ENCODE measurements at regions not wholly inside any gene's neighbourhood (a gene's known extent, or its start where the extent isn't known, plus 50 kb on each side); places are given as distances from the start of the nearest gene placed in this dataset.

DNA sequence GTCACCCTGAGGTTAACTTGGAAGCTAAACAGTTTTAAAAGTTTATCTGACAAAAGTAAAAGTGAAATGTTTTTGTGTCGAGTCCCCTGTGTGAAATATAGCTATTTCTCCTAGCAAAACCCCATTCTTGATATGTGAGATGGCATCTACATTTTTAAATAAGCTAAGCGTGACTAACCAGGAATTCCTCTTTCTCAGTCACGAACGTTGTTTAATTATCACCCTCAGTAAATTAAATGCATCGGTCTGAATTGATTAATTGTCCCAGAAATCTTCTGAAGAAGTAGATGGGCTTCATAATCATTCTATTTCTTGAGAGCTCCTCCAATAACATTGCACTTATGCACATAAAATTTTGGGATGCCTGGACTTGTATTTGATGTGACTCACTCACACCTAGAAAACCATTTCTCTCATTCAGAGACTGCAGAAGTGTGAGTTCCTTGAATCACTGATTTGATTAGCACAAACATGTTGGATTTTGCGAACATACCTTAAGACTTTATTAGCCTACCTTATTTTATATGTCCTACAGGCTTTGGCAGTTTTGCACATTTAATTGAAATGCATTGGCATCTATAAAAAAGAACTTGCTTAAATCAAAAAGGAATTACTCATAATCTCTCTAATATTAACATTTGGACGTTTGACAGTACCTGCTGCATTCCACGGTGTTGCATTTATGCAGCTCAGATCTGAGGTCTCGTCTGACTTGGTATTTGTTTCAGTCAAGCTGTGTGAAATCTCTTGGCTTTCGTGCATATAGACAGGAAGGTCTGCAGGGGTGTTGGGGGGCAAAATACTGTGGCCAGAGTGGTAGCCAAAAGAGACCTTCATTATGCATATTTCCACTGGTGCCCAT lies 475.2 kb downstream of the EPHA4 start:
- DNase-seq, result no peak

DNA sequence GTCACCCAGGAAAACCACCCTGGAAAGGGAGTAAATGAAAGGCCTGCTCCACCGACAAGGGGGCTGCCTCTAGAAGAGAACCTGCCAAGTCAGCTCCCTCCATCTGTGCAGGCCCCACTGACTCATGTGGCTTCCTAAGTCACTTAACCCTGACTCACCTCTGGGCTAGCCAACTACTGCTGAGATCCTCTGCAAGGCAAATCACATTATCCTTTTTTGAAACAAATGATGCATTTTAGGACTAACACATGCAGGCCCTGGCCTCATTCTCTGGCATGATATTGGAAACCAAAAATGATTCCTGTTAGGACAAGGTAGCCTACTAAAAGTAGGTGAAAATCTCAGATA lies 474.6 kb downstream of the EPHA4 start:
- DNase-seq, result no peak

DNA sequence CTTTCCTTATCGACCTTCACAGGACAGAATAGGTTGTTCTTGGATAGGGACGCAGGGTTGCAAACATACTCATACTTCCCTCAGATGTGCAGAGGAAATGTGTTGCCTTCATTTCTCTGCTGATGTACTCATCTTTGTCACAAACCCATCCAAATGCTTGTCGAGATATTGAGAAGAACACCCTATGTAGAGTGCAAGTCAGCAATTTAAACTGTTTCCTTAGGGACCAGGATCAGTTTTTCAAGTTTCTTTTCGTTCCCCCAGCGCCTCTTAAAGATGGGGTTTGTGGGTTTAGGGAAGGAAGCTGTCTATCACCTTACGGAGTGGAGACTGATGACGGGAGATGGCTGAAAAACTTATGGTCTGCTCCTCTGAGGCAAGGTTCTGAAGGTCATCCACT lies 474.2 kb downstream of the EPHA4 start:
- DNase-seq, result no peak

DNA sequence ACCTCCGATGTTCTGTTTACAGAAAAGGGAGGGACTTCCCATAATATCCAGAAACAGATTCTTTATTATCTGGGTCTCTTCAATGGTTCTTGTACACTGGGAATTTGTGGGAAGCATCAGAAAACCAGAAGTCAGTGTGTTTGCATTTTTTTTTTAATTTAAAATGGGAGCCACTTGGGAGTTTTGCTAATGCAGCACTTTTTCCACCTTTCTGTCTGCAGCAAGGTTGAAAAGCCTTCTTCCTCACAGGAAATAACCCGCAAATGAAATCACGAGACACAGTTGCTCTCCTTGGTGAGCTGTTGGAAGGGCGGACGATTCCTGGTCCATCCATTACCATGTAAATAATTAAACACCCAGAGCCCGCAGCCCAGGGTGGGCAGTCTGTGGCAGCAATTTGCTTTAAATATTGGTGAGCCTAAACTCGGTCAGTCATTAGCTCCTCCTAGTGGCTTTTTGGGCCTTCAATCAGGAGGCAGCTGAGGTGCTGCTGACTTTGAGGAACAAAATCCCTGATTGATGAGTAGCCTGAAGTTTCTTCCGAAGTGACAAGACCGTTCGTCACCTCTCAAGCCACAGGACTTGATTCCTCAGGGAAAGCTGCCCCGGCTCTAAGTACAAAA lies 471.5 kb downstream of the EPHA4 start:
- DNase-seq, result no peak

DNA sequence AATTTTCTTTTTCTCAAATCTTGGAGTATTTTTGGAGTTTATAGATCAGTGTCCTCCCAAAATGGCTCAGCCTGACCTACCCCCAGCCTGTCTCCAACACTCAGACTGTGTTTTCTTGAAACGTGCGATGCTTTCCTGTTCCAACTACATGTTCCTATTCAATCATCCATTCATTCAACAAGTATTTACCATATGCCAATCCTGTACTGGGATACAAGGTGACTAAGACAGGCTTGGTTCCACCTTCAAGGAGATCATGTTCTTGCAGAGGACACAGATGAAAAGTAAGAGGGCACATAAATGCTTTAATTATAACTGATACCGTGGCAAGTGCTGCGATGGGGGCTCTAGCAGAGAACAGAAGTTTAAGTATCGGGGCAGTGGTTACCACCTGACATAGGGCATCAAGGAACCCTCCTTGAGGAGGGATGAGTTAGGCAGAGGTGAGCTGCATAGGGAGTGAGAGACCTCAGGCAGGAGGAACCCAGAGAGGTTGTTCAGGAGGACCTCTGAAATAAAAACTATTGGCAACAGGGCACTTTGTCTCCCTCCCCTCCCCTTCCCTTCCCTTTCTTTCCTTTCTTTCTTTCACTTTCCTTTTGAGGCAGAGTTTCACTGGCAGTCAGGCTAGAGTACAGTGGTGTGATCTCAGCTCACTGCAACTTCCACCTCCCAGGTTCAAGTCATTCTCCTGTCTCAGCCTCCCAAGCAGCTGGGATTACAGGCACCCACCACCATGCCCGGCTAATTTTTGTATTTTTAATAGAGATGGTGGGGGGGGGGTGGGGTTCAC lies 469.0 kb downstream of the EPHA4 start:
- DNase-seq, result no peak

DNA sequence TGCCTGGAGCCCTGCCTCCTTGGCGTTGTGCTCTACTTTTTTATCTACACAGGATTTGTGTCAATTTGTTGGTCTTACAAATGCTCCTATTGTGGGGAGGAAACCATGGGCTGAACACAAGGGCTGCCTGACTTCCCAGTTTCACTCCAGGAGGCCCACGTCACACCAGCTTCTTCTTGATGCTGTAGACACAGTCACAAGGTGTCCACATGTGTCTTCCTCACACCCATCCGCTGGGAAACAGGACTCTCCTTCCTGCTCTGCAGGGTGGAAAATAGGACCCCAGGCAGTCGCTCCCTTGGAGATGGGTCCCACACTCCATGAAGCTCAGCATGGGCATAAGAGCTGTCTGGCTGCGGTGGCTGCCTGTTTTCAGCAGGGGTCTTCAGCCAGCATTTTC lies 468.2 kb downstream of the EPHA4 start:
- no peak for DNase-seq

DNA sequence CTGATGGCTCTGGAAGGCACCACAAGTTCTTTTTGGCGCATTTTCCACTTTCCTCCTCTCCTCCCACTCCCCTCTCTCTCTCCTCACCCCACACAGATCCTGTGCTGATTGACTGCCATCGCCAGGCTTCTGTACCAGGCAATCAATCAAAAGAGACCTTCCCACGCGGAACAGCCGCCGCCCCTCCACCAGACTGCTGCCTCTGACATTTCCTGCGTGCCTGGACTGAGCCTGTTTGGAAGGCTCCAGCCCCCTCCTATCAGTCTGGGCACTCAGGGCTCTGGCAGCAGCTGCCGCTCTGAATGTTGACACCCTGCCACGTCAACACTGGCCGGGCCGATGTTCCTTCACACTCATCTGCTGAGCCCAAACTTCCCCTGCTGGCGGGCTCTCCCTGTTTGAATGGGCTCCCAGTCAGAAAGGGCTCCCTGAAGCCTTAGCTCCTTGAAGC lies 467.7 kb downstream of the EPHA4 start:
- peak; percentile 36 for DNase-seq

DNA sequence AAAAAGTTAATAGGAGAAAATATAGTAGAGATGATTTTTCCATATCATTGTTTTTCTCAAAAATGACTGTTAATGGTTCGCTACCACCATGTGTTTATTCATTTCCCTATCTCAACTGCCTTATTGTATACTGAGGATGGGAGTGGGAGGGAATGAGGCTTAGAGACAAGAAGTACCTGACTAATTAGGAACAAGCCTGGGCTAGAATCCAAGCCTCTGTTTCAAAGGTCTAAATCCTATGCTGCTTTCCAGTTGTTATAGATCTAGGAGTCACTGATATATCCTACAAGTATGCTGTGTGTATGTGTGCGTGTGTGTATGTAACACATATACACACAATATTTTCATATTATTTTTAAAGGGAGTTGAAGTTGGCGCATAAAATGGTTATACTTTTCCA lies 465.9 kb downstream of the EPHA4 start:
- DNase-seq, result no peak

DNA sequence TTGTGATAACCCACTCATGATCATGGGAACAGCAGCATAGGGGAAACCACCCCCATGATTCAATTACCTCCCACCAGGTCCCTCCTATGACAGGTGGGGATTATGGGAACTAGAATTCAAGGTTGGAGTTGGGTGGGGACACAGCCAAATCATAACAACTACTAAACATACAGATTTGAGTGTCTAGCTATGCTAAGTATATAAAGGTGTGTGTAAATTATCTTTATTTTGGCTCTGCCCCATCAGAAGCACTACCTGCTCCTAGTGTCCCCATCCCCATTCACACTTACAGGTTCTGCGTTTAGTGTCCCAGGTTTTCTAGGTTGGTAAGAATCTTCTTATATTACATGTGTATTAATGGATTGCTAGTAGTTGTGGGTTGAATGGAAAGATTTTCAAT lies 464.7 kb downstream of the EPHA4 start:
- DNase-seq, result no peak

DNA sequence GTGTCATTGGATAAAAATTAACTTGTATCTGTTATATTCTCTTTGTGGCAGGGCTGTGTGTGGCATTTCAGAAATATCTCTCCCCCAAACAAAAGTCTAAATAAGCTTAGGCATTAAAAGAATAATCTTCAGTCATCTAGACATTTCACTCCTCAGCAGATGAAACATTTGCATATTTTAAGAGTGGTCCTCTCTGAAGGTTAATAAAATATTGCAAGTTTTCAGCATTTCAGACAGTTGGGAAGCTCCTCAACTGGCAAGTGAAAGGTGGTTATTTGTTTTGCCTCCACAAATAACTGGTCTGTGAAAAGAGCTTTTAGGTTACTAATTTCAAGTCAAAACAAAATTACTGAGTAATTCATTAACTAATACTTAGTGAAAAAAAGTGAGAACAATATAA lies 462.6 kb downstream of the EPHA4 start:
- DNase-seq, result no peak

DNA sequence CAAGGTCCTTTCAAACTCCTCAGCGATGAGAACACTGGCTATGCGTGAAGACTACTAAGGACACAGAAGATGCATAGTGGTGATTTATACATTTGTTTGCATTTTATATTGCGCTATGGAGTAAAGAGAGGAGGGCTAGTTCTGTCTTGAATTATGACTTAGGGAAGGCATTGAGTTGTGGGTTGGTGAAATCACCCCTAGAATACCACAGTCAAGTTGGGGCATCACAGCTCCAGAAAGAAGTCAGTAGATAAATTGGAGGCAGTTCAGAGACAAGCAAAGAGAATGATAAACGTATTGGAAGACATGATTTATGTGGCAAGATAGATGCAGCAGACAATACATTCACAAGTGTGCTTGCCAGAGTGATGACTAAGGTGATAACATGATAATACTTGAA lies 460.4 kb downstream of the EPHA4 start:
- DNase-seq, result no peak

DNA sequence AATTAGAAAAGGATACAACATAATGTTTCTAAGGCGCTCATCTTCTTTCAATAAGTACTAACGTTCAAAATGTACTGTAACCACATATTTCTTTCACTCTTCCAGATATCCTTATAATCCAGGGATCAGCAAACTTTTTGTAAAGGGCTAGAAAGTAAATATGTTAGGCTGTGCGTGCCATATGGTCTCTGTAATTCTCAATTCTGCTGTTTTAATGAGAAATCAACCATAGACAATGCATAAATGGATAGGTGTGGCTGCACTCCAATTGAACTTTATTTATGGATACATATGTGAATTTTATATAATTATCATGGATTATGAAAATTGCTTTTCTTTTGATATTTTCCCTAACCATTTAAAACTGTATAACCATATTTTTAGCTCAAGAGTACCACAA lies 459.4 kb downstream of the EPHA4 start:
- DNase-seq, result no peak

DNA sequence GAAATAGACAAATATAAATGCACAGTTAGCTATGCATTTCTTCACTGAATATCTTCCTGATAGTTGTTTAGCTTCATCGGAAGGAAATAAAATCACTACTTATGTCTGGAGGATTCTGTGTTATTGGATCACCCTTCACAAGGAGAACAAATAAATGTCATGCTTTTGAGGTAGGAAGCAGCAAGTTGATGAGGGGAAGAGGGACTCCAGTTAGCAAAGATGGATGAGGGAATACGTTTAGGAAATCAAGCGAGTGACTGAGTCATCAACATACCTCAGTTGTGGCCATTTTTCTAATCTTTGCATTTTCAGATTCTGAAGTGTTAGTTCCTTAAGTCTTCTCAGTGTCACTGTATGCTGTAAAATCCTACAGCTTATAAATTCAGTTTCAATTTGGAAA lies 456.2 kb downstream of the EPHA4 start:
- no peak for DNase-seq

DNA sequence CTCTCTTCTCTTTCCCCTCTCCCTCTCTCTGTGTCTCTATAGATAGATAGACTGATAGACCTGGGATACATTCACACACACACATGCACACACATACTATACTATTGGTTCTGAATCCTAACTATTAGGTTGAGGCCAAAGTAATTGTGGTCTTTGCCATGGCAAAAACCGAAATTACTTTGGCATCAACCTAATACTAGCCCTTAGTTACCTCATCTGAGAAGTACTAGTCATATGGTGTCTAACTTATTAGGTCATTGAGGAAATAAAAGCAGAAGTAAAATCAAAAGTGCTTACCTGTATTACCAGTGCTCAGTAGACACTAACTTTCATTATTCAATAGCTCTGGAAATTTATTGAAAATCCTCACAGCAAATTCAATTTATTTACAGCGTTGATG lies 451.5 kb downstream of the EPHA4 start:
- no peak for DNase-seq

DNA sequence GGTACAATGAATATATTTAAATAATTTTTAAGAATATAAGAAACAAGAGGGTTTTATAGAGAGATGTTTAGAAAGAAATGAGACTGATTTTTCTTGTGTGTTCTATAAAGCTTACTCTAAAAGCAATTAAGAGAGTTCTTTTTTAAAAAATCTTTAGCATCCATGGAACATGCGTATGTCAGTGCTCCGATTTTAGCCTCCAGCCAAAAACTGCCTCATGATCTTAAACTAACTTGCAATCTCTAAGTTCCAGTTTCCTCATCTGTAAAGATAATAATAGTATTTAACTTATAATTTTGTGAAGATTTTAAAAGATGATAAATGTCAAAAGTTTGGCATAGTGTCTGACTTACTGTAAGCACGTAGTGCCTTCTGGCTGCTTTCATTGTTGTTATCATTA lies 448.7 kb downstream of the EPHA4 start:
- DNase-seq, result no peak

DNA sequence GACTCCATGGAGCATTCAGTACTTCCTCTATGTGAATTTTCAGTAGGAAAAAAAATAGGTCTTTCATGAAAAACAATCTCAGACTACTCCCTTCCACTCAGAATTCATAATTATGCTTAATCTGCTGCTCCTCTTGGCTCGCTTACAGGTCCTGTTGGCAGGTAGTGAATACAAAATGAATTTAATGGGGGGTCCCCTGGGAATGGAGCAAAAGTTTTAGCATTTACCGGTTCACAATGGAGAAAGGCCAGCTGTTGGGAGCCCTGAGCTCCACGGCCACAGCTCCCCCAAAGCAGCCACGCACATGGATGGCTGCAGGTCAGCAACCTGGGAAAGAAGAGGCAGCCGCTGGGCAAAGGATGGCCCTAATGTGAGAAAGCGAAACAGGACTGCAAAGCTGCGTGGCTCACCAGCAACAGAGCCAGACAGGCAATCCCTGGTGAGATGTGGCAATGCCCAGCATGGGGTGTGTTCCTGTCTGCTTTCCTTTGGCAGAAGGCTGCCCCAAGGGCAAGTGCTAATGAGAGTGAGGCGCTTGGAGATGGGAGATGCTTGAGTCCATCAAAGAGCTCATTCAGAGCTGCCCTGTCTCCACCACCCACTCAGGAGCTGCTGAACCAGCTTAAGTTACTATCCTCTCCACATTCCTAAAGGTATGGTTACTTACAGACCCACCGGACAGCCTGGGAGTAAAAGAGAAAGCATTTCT lies 447.4 kb downstream of the EPHA4 start:
- no peak for DNase-seq

DNA sequence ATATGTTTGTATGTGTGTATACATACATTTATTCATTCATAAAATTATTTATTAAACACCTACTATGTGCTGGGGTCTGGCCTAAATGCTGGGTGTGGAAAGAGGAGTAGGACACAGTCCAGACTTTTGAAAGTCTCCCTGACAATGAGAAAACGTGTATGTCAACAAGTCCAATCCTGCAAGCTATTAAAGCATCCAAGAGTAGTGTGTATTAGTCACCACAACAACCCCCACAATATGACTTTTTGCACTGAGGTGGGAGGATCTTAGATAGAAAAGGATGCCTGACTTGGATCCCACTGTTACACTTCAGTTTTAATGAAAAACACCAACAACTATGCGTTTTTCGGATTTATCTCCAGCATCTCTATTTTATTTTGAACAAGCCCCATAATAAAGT lies 446.4 kb downstream of the EPHA4 start:
- no peak for DNase-seq

DNA sequence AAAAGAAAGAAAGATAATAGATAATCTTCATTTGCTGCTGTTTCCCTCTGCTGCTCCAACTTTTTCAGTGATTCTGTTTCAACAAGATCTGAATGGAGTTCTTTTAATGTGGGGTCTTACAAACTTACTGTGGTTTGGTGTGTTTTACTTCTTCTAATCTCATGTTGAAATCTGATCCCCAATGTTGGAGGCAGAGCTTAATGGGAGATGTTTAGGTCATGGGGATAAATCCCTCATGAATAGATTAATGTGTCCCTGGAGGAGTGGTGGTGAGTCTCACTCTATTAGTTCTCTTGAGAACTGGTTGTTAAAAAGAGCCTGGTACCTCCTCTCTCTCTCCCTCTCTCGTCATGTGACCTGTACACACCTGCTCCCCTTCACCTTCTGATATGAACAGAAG lies 442.4 kb downstream of the EPHA4 start:
- DNase-seq, result no peak

DNA sequence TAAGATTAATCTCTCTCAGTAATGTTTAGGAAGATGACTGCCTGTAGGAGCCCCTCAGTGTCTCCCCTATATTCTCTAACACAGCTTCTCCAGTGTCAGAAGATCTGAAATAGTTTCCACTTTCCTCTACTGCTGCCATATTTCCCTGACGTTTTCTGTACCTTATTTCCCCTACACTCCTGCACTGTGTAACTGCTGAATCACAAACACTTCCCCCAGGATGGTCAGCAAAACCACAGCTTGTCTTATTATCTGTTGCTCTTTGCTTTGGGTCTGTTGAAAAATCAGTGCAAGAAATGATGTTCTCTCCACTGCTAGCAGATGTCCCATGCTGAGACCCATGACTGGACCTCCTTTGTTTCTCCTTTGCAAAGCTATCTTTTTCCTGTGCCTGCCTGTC lies 441.7 kb downstream of the EPHA4 start:
- DNase-seq, result no peak

DNA sequence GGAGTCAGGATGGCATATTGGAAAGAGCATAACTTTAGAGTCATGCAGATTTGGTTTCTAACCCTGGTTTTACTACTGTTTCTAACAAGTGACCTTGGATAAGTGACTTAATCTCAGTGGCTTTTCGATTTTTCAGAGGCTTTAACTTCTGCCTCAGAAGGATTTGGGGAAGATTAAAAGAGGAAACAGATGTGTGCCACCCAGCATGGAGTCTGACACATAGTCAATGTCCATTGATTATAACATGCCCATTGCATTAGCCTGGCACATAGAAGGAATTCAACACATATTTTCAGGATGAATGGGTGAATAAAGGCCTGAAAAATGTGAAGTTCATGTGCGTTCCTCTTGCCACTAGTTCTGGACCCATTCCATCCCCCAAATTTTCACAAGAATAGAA lies 438.2 kb downstream of the EPHA4 start:
- no peak for DNase-seq

DNA sequence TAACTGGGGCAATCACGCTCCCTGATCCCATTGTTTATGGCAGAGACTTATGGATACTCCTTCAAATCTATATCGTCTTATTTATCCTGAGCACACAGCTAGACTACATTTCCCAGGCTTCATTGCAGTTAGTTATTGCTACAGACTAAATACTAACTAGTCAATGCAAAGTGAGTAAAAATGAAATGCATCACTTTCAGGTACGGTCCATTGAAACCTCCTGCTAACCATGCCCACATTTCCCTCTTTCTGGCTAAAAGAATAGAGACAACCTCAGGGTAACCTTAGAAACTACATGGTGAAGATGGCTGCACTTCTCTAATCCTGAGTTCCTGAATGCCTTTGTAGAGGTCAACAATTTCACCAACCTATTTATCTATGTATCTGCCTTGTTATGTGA lies 437.4 kb downstream of the EPHA4 start:
- DNase-seq, result no peak

DNA sequence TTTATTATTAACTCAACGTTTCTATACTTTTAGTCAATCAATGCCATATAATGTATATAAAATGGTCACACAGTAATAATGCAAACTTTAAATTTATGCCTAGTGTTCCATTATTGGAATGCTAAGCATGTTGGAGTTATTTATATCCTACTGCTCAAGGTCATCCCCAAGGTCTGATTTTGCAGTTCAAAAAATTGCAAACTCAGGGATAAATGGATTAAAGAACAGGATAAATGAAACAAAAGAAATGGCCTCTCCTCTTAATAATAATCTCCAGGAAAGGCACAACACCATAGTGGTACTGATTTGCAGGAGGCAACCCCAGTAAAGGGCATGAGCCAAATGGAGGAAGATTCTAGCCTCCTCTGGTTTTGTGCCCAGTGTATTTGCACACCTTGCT lies 436.4 kb downstream of the EPHA4 start:
- no peak for DNase-seq

DNA sequence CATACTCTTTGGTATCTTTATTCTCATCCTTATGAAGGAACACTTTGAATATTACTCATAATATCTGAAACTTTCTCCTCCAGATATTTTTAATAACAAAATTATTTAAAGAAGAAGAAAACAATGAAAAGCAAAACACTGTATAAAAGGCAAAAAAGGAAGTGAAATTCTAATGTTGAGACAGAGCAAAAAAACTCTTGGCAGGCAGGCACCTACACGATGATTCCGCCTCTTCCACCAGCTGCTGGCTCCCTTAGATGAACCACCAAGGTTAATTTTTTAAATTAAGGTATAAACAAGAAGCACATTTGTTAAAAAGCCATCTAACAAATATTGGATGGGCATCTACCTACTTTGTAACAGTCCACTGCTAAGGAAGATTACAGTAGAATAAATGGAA lies 434.7 kb downstream of the EPHA4 start:
- DNase-seq, result no peak
